ENCODE measurements at regions not wholly inside any gene's neighbourhood (a gene's known extent, or its start where the extent isn't known, plus 50 kb on each side); places are given as distances from the start of the nearest gene placed in this dataset.

DNA sequence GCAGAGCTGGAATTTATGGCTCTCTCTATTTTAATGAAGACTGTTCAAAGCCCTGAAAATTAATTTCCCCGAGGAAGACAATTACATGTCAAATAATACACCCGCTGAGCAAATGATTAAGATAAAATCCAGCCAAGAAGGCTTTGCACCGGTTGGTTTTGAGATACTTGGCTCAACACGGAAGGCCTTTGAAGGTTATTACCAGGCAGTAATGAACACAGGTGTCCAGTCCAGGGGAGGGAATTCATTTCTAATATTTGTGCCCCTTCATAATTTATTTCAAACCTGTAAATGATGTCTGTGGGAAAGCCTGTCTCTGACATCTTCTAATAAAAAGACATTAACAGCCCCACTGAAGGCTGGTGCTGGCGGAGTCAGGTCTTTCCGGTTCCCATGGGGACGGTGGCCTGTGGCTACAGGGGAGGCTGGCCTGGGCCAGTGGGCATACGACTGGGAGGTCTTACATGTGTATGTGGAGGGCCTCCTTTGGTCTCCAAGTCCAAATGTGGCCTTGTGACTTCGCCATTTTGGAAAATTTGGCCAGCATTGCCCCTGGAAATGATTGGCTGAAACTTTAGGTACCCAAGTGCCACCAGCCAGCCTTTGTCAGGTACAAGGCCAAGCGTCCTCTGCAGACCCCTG, 49.9 kb upstream of the IQSEC1 start:
- Histone ChIP-seq H3K4me3 (no peak overlapping the region), H3K36me3 (no peaks in the 10 kb centered on the region), H3K27ac (no peak overlapping the region), H3K9me3 (no peaks in the 10 kb centered on the region), H3K27me3 (peaks cover 0 to 10% of the 10 kb centered on the region in 2 donors), H3K4me1 (no peaks in the 10 kb centered on the region)
- DNase-seq: peak in 1 of 4 donors; percentile 48
- intact Hi-C loops (cut with DNase I): no loop called here
- ATAC-seq: no peak
- TF ChIP-seq, protein P1, sequence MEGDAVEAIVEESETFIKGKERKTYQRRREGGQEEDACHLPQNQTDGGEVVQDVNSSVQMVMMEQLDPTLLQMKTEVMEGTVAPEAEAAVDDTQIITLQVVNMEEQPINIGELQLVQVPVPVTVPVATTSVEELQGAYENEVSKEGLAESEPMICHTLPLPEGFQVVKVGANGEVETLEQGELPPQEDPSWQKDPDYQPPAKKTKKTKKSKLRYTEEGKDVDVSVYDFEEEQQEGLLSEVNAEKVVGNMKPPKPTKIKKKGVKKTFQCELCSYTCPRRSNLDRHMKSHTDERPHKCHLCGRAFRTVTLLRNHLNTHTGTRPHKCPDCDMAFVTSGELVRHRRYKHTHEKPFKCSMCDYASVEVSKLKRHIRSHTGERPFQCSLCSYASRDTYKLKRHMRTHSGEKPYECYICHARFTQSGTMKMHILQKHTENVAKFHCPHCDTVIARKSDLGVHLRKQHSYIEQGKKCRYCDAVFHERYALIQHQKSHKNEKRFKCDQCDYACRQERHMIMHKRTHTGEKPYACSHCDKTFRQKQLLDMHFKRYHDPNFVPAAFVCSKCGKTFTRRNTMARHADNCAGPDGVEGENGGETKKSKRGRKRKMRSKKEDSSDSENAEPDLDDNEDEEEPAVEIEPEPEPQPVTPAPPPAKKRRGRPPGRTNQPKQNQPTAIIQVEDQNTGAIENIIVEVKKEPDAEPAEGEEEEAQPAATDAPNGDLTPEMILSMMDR (IDR thresholded peaks at IDR 0.05): no peak
